Gastrocnemius medialis (tissue), 4 donors: ENCODE measurements at regions not wholly inside any gene's neighbourhood (a gene's known extent, or its start where the extent isn't known, plus 50 kb on each side); places are given as distances from the start of the nearest gene placed in this dataset.

Source experiments
- ATAC-seq, 2 donors: fragments of 150-250 bp; one replicate each; pipeline ENCODE4 v1.9.1; 2016
- DNase-seq, 2 donors: peaks; one replicate each; pipeline ENCODE4 v3.0.0-alpha.2; 2019
- H3K27ac ChIP-seq, 4 donors: fragments of 200-600 bp; sonication (generic); 1 replicate in 1 of 4; 2 replicates in 3 of 4; pipeline ENCODE4 v1.5.1; 2016 to 2018; ENCODE audit warnings: mild to moderate bottlenecking in 2 of 4, moderate library complexity in 1 of 4
- H3K27me3 ChIP-seq, 3 donors: fragments of 200-600 bp; sonication (generic) in 2 of 3; 1 replicate in 1 of 3; 2 replicates in 2 of 3; pipeline versions ENCODE4 v1.5.1 to v1.6.0; 2016 to 2019; ENCODE audit warnings: mild to moderate bottlenecking in 1 of 3, moderate library complexity in 1 of 3
- H3K36me3 ChIP-seq, 2 donors: fragments of 200-600 bp; sonication (generic) in 1 of 2; one replicate each; pipeline ENCODE4 v1.5.1; 2017 to 2018
- H3K4me1 ChIP-seq, 2 donors: fragments of 200-600 bp; sonication (generic) in 1 of 2; one replicate each; pipeline ENCODE4 v1.5.1; 2016 to 2017; ENCODE audit warnings: mild to moderate bottlenecking in 2 of 2
- H3K4me3 ChIP-seq, 4 donors: fragments of 200-600 bp; sonication (generic) in 3 of 4; 1 replicate in 1 of 4; 2 replicates in 3 of 4; pipeline ENCODE4 v1.5.1; 2016 to 2019; ENCODE audit warnings: mild to moderate bottlenecking in 2 of 4
- H3K9me3 ChIP-seq, 3 donors: fragments of 200-600 bp; sonication (generic) in 2 of 3; 1 replicate in 1 of 3; 2 replicates in 2 of 3; pipeline ENCODE4 v1.5.1; 2016 to 2019
- POLR2A ChIP-seq, 2 donors: fragments of 450-650 bp; IDR thresholded peaks; one replicate each; pipeline ENCODE4 v1.6.1; 2017; ENCODE audit warnings: antibody characterized with exemption in 2 of 2, mild to moderate bottlenecking in 2 of 2, moderate library complexity in 2 of 2
- in situ Hi-C, 4 donors: fragments of 200-750 bp; cut with MboI; loops; one replicate each; pipeline versions ENCODE4 v1.15.0 to v1.8.0; 2017; ENCODE audit warnings: low sequenced_read_pairs in 4 of 4
- intact Hi-C: fragments of 100-400 bp; cut with DNase I; formaldehyde crosslinking; loops from one replicate; pipeline ENCODE4 v1.15.1; 2023; ENCODE audit warnings: low total_unique reads
- TF ChIP-seq, protein P1 (sequence below), 5 experiments: fragments of 450-650 bp in 3 of 5; fragments of 200-600 bp in 2 of 5; sonication (generic) in 2 of 5; IDR thresholded peaks in 4 of 5; conservative IDR thresholded peaks in 1 of 5; 1 replicate in 4 of 5; 2 replicates in 1 of 5; pipeline ENCODE4 v1.5.1; 2016 to 2019; ENCODE audit warnings: antibody characterized with exemption in 5 of 5, mild to moderate bottlenecking in 3 of 5, moderate library complexity in 3 of 5

DNA sequence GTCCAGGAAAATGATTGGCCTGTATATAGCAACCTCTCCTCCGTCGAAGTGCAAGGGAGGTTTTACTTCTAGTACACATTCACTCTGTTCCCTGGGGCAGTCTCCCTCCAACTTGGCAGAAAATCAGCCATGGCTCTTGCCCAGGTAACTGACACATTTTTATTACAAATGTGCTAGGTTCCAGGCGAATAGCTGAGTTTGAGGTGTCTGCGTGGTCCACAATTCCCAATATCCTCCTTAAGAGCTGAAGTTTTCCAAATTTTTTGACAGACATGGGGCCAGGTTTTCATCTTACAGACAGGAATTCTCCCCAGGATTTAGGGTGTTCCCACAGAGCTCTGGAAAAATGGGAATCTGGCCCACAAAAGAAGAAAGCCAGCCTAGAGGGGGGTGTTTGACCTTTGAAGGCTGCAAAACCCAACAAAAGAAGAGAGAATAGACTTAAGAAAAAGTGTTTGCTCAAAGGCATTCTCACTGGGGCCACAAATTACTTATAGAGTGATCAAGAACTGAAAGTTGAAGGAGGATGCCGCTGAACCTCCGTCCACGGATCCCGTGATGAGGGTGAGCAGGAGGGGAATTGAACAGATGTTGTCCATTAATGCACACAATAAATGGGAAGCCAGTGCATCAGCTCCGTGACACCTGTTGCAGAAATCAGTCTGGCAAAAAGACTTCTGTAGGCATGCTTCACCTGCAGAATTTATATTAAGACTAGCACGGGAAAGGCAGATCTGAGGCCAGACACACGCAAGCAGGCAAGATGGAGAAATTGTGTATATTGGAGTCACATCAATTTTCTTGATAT lies 242.3 kb upstream of the COPS8 start:
- intact Hi-C loops, result no loop called here
- Histone ChIP-seq H3K27me3 (no peaks in the 10 kb centered on the region), H3K9me3 (no peaks in the 10 kb centered on the region), H3K36me3 (no peaks in the 10 kb centered on the region), H3K4me1 (no peaks in the 10 kb centered on the region), H3K27ac (no peak overlapping the region), H3K4me3 (no peak overlapping the region)
- TF ChIP-seq, protein P1, sequence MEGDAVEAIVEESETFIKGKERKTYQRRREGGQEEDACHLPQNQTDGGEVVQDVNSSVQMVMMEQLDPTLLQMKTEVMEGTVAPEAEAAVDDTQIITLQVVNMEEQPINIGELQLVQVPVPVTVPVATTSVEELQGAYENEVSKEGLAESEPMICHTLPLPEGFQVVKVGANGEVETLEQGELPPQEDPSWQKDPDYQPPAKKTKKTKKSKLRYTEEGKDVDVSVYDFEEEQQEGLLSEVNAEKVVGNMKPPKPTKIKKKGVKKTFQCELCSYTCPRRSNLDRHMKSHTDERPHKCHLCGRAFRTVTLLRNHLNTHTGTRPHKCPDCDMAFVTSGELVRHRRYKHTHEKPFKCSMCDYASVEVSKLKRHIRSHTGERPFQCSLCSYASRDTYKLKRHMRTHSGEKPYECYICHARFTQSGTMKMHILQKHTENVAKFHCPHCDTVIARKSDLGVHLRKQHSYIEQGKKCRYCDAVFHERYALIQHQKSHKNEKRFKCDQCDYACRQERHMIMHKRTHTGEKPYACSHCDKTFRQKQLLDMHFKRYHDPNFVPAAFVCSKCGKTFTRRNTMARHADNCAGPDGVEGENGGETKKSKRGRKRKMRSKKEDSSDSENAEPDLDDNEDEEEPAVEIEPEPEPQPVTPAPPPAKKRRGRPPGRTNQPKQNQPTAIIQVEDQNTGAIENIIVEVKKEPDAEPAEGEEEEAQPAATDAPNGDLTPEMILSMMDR (IDR thresholded peaks at IDR 0.05 in 4 of 5, conservative IDR thresholded peaks at IDR 0.05 in 1 of 5), result no peak
- no peak for TF ChIP-seq POLR2A (IDR thresholded peaks at IDR 0.05)
- ATAC-seq (no peak), DNase-seq (no peak)
- in situ Hi-C loops, result no loop called here

DNA sequence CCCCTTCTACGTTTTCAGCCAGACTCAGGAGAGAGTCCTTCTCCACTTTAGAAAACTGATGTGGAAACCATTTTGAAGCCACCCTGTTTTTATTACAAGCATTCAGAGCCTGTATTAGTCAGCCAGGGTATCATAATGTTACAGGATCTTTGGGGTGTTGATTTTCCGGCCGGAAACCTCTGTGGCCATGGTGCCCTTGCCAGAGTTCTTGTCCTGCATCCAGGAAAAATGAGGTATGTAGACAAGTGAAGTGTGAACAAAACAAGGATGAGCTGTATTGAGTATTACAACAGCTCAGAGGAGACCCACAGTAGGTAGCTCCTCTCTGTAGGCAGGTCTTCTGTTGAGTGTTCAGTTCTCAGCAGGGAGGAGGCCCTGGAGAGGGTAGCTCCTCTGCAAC lies 241.0 kb upstream of the COPS8 start:
- no peak for DNase-seq
- Histone ChIP-seq H3K9me3 (no peaks in the 10 kb centered on the region), H3K36me3 (no peaks in the 10 kb centered on the region), H3K4me1 (no peaks in the 10 kb centered on the region), H3K27ac (no peak overlapping the region), H3K4me3 (no peak overlapping the region), H3K27me3 (no peaks in the 10 kb centered on the region)
- intact Hi-C loops (no loop called here), in situ Hi-C loops (no loop called here)
- no peak for ATAC-seq
- TF ChIP-seq, protein P1 (IDR thresholded peaks at IDR 0.05 in 4 of 5, conservative IDR thresholded peaks at IDR 0.05 in 1 of 5), result no peak
- TF ChIP-seq POLR2A (IDR thresholded peaks at IDR 0.05), result no peak

DNA sequence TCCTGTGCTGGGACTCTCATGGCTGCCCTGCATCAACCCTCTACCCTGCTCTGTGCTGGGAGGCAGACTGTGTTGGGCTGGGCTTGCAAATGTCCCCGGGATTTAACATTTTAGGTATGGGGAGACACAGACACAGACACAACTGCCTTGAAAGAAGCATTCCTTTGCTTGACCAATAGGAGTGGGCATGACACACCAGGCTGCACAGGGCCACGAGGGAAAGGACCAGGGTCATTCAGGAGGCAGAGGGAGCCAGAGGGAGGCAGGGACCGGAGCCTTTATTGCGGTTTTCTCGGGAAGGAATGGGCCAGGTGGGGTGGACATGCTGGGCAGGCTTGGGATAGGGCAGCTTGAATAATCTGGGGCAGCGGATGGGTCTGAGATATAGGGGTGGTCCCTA lies 238.7 kb upstream of the COPS8 start:
- no peak overlapping the region for H3K4me3 ChIP-seq
- no peaks in the 10 kb centered on the region for H3K9me3 ChIP-seq
- H3K4me1 ChIP-seq, result no peaks in the 10 kb centered on the region
- intact Hi-C loops, result no loop called here
- TF ChIP-seq, protein P1 (IDR thresholded peaks at IDR 0.05 in 4 of 5, conservative IDR thresholded peaks at IDR 0.05 in 1 of 5), result no peak
- TF ChIP-seq POLR2A (IDR thresholded peaks at IDR 0.05), result no peak
- DNase-seq, result no peak
- no peaks in the 10 kb centered on the region for H3K27me3 ChIP-seq
- ATAC-seq, result no peak
- H3K36me3 ChIP-seq, result no peaks in the 10 kb centered on the region
- in situ Hi-C loops, result no loop called here
- H3K27ac ChIP-seq, result no peak overlapping the region

DNA sequence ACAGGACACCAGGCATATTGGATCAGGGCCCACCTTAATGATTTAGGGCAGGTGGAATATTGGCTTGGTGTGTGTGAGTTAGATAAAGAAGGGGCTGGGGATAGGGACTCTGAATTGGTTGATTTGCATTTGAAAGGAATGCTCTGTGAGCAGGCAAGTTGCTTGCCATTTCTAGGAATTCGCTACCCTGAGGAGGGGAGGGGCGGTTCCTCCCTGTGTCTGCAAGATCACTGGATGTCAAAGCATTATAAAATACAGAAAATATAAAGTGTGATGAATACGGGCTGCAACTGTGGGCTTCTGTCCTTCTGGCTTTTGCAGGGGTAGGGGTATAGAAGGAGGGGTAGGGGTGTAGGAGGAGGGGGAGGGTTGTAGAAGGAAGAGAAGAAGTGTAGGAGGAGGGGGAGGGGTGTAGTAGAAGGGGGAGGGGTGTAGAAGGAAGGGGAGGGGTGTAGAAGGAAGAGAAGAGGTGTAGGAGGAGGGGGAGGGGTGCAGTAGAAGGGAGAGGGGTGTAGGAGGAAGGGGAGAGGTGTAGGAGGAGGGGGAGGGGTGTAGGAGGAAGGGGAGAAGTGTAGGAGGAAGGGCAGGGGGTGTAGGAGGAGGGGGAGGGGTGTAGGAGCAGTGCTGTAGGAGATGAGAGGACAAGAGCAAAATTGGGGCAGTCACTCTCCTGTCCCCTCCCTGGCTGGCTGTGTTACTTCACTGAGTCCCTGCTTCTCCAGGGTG lies 238.0 kb upstream of the COPS8 start:
- ATAC-seq, result no peak
- DNase-seq, result no peak
- in situ Hi-C loops (no loop called here), intact Hi-C loops (no loop called here)
- Histone ChIP-seq H3K4me3 (no peak overlapping the region), H3K27me3 (no peaks in the 10 kb centered on the region), H3K27ac (no peak overlapping the region), H3K36me3 (no peaks in the 10 kb centered on the region), H3K4me1 (peaks cover 4 to 6% of the 10 kb centered on the region in 2 donors), H3K9me3 (no peaks in the 10 kb centered on the region)
- no peak for TF ChIP-seq POLR2A (IDR thresholded peaks at IDR 0.05)
- TF ChIP-seq, protein P1 (IDR thresholded peaks at IDR 0.05 in 4 of 5, conservative IDR thresholded peaks at IDR 0.05 in 1 of 5), result no peak
